Cerebellar nuclear complex (tissue), 1 donor: ENCODE measurements at regions not wholly inside any gene's neighbourhood (a gene's known extent, or its start where the extent isn't known, plus 50 kb on each side); places are given as distances from the start of the nearest gene placed in this dataset.
A peak's percentile ranks its signal among the peaks of the same experiment; 100 is the strongest.
"Not testable (repeated sequence)": the region's sequence is repeated elsewhere in the genome, so short reads cannot be mapped to it uniquely, and the experiment has no call there.

Source experiments
- DNase-seq, 2 experiments: peaks; one replicate each; lab custom pipeline; 2025; lab: John Stamatoyannopoulos, UW

GRCh38 chr6:27826612-27826985 is 85.6 kb downstream of the OR2B2 start:
- DNase-seq, result not testable (repeated sequence)

- DNase-seq, result not testable (repeated sequence)
Measured at GRCh38 chr6:27825848-27826611, 86.2 kb downstream of the OR2B2 start.

GRCh38 chr6:27825025-27825793 is 87.0 kb downstream of the OR2B2 start:
- no peak for DNase-seq

- peak in 1 of 2 experiments; percentile 6 for DNase-seq
Measured at GRCh38 chr6:27824211-27825024, 87.8 kb downstream of the OR2B2 start.

- peak in 1 of 2 experiments; percentile 13 for DNase-seq
Measured at GRCh38 chr6:27823714-27824210, 88.4 kb downstream of the OR2B2 start.

GRCh38 chr6:27816906-27817305 is 95.3 kb downstream of the OR2B2 start:
- no peak for DNase-seq

GRCh38 chr6:27814665-27815424 is 97.4 kb downstream of the OR2B2 start:
- peak in 1 of 2 experiments; percentile 44 for DNase-seq

GRCh38 chr6:27814415-27814664 is 97.9 kb downstream of the OR2B2 start:
- DNase-seq, result not testable (repeated sequence)

GRCh38 chr6:27812805-27813492 is 99.2 kb downstream of the OR2B2 start:
- no peak for DNase-seq

- no peak for DNase-seq
Measured at GRCh38 chr6:27812078-27812804, 100.0 kb downstream of the OR2B2 start.

GRCh38 chr6:27811451-27811772 is 100.8 kb downstream of the OR2B2 start:
- DNase-seq, result no peak

GRCh38 chr6:27810768-27811450 is 101.3 kb downstream of the OR2B2 start:
- DNase-seq, result no peak

GRCh38 chr6:27809939-27810767 is 102.0 kb downstream of the OR2B2 start:
- DNase-seq, result peak in 1 of 2 experiments; percentile 43

- no peak for DNase-seq
Measured at GRCh38 chr6:27809067-27809938, 102.9 kb downstream of the OR2B2 start.

GRCh38 chr6:27808242-27809066 is 103.7 kb downstream of the OR2B2 start:
- DNase-seq, result not testable (repeated sequence)

GRCh38 chr6:27807441-27808241 is 104.6 kb downstream of the OR2B2 start:
- DNase-seq, result peak; percentile 47 to 65
